IMR-90 (cell line): ENCODE measurements at regions not wholly inside any gene's neighbourhood (a gene's known extent, or its start where the extent isn't known, plus 50 kb on each side); places are given as distances from the start of the nearest gene placed in this dataset.

Experiments
- ATAC-seq: fragments of 200-7000 bp; cut with Tn5 transposase; 2 replicates; pipeline ENCODE4 v1.9.1; 2020; ENCODE audit warnings: low read depth, mild to moderate bottlenecking, moderate library complexity
- BruUV-seq: library from RNA; stranded (reverse); fragments of 400-500 nt; replicated peaks from 2 replicates; lab custom pipeline; 2021; lab: Mats Ljungman, UMichigan
- CTCF ChIA-PET: fragments of 300-600 bp; formaldehyde crosslinking; extraction: SDS; loops from one replicate; lab custom pipeline; 2021; ENCODE audit warnings: antibody characterized with exemption; lab: Yijun Ruan, JAX
- POLR2A ChIA-PET: fragments of 300-600 bp; sonication (Branson Sonifier 250); formaldehyde crosslinking; loops from one replicate; lab custom pipeline; 2022; ENCODE audit warnings: antibody characterized with exemption; ENCODE audit not compliant: unreplicated experiment; lab: Charles Lee
- DNase-seq: peaks from one replicate; pipeline ENCODE4 v3.0.0; 2013
- H2AFZ ChIP-seq: replicated peaks from 2 replicates; pipeline ENCODE3; 2013; ENCODE audit warnings: low read length, mild to moderate bottlenecking; ENCODE audit not compliant: poor library complexity
- H2AK5ac ChIP-seq: 2 replicates; pipeline ENCODE4 v1.6.1; 2013; ENCODE audit warnings: low read depth, low read length, inconsistent platforms
- H2AK9ac ChIP-seq: replicated peaks from 2 replicates; pipeline ENCODE3; 2013; ENCODE audit warnings: mild to moderate bottlenecking, low read depth, low read length, moderate library complexity; ENCODE audit not compliant: poor library complexity
- H2BK120ac ChIP-seq: 2 replicates; pipeline ENCODE4 v1.6.1; 2013; ENCODE audit warnings: low read depth, low read length, inconsistent platforms
- H2BK15ac ChIP-seq: 3 replicates; pipeline ENCODE4 v1.6.1; 2013; ENCODE audit warnings: low read depth, low read length, inconsistent platforms
- H2BK20ac ChIP-seq: 2 replicates; pipeline ENCODE4 v1.6.1; 2013; ENCODE audit warnings: low read depth, mild to moderate bottlenecking, inconsistent platforms, low read length, moderate library complexity
- H2BK5ac ChIP-seq: 2 replicates; pipeline ENCODE4 v1.6.1; 2013; ENCODE audit warnings: mild to moderate bottlenecking, low read depth, low read length, inconsistent platforms; ENCODE audit not compliant: poor library complexity, severe bottlenecking
- H3K14ac ChIP-seq: replicated peaks from 2 replicates; pipeline ENCODE4 v1.6.1; 2013; ENCODE audit warnings: low read depth, low read length, inconsistent platforms
- H3K18ac ChIP-seq: 2 replicates; pipeline ENCODE4 v1.6.1; 2013; ENCODE audit warnings: low read depth, low read length, control low read depth
- H3K23ac ChIP-seq: 2 replicates; pipeline ENCODE4 v1.6.1; 2013; ENCODE audit warnings: low read depth, low read length, inconsistent platforms
- H3K27ac ChIP-seq: 2 replicates; pipeline ENCODE4 v1.5.1; 2013; ENCODE audit warnings: mild to moderate bottlenecking, control low read depth, low read length; ENCODE audit not compliant: insufficient read depth
- H3K27me3 ChIP-seq: 2 replicates; pipeline ENCODE4 v1.6.1; 2013; ENCODE audit warnings: low read length; ENCODE audit not compliant: control insufficient read depth, insufficient read depth
- H3K36me3 ChIP-seq: 2 replicates; pipeline ENCODE4 v1.6.1; 2013; ENCODE audit warnings: low read length, mixed read lengths; ENCODE audit not compliant: control insufficient read depth, insufficient read depth
- H3K4ac ChIP-seq: 2 replicates; pipeline ENCODE4 v1.6.1; 2013; ENCODE audit warnings: low read depth, low read length, inconsistent platforms
- H3K4me1 ChIP-seq: 2 replicates; pipeline ENCODE4 v1.6.1; 2013; ENCODE audit warnings: low read length, mixed read lengths; ENCODE audit not compliant: control insufficient read depth, insufficient read depth
- H3K4me2 ChIP-seq: 2 replicates; pipeline ENCODE4 v1.6.1; 2013; ENCODE audit warnings: low read depth, mild to moderate bottlenecking, control low read depth, low read length, moderate library complexity
- H3K4me3 ChIP-seq: 2 replicates; pipeline ENCODE4 v1.5.1; 2013; ENCODE audit warnings: low read depth, mild to moderate bottlenecking, control low read depth, low read length, moderate library complexity; ENCODE audit not compliant: insufficient read depth
- H3K56ac ChIP-seq: 2 replicates; pipeline ENCODE4 v1.6.1; 2013; ENCODE audit warnings: low read length, inconsistent platforms; ENCODE audit not compliant: insufficient read depth; ENCODE audit errors: extremely low read depth
- H3K79me1 ChIP-seq, 2 experiments: 2 replicates each; pipeline ENCODE4 v1.6.1; 2013; ENCODE audit warnings: low read length in 2 of 2, inconsistent platforms in 1 of 2, low read depth in 1 of 2
- H3K9ac ChIP-seq: 2 replicates; pipeline ENCODE4 v1.6.1; 2013; ENCODE audit warnings: low read depth, low read length, control low read depth
- H3K9me1 ChIP-seq: 2 replicates; pipeline ENCODE4 v1.6.1; 2013; ENCODE audit warnings: low read length, inconsistent platforms; ENCODE audit not compliant: insufficient read depth
- H3K9me3 ChIP-seq: 2 replicates; pipeline ENCODE4 v1.6.1; 2013; ENCODE audit warnings: low read length; ENCODE audit not compliant: control insufficient read depth, insufficient read depth
- H4K20me1 ChIP-seq: 2 replicates; pipeline ENCODE4 v1.6.1; 2013; ENCODE audit warnings: low read length, inconsistent platforms; ENCODE audit not compliant: insufficient read depth
- H4K5ac ChIP-seq: 2 replicates; pipeline ENCODE4 v1.6.1; 2013; ENCODE audit warnings: mild to moderate bottlenecking, low read depth, low read length, control low read depth
- H4K8ac ChIP-seq, 2 experiments: 2 replicates each; pipeline ENCODE4 v1.6.1; 2013; ENCODE audit warnings: low read depth in 2 of 2, low read length in 2 of 2, control low read depth in 1 of 2, inconsistent platforms in 1 of 2
- H4K91ac ChIP-seq: 2 replicates; pipeline ENCODE4 v1.6.1; 2013; ENCODE audit warnings: low read depth, low read length, inconsistent platforms; ENCODE audit not compliant: insufficient read depth
- BHLHE40 ChIP-seq: fragments of 150-350 bp; IDR thresholded peaks from 2 replicates; pipeline ENCODE4 v1.6.1; 2016; ENCODE audit warnings: mild to moderate bottlenecking, low read depth, low read length
- CEBPB ChIP-seq: IDR thresholded peaks from 2 replicates; pipeline ENCODE4 v1.6.1; 2012; ENCODE audit warnings: low read depth, low read length, improper control_type of control experiment
- ELK1 ChIP-seq: fragments of 150-350 bp; IDR thresholded peaks from 2 replicates; pipeline ENCODE4 v1.6.1; 2016; ENCODE audit warnings: low read depth, mild to moderate bottlenecking, low read length, moderate library complexity, borderline replicate concordance
- FOS ChIP-seq: fragments of 150-350 bp; IDR thresholded peaks from 2 replicates; pipeline ENCODE4 v1.6.1; 2016; ENCODE audit warnings: low read depth, low read length
- MAZ ChIP-seq: IDR thresholded peaks from 2 replicates; pipeline ENCODE4 v1.6.1; 2012; ENCODE audit warnings: low read depth, mild to moderate bottlenecking, low read length, improper control_type of control experiment, moderate library complexity, borderline replicate concordance
- MXI1 ChIP-seq: IDR thresholded peaks from 2 replicates; pipeline ENCODE4 v1.6.1; 2012; ENCODE audit warnings: low read depth, mild to moderate bottlenecking, low read length, moderate library complexity, borderline replicate concordance
- NFE2L2 ChIP-seq: fragments of 150-350 bp; IDR thresholded peaks from 2 replicates; pipeline ENCODE4 v1.6.1; 2016; ENCODE audit warnings: low read depth, mild to moderate bottlenecking, low read length
- RAD21 ChIP-seq: IDR thresholded peaks from 2 replicates; pipeline ENCODE4 v1.6.1; 2012; ENCODE audit warnings: low read length, improper control_type of control experiment
- WGBS, 2 experiments: methylation state at CpG; one replicate each; pipeline versions ENCODE4 v1.1.5 to v1.1.7; 2013; ENCODE audit warnings: missing lambda C conversion rate in 2 of 2; ENCODE audit not compliant: insufficient read length in 1 of 2; ENCODE audit errors: extremely low coverage in 2 of 2; 5-methylcytosine and 5-hydroxymethylcytosine counted together
- dilution Hi-C: fragments of 300-500 bp; cut with HindIII; formaldehyde crosslinking; loops from one replicate; pipeline ENCODE4 v1.14.3; 2018; ENCODE audit warnings: low sequenced_read_pairs; ENCODE audit not compliant: unreplicated experiment
- in situ Hi-C: fragments of 300-500 bp; cut with MboI; formaldehyde crosslinking; loops from 3 replicates; pipeline ENCODE4 v1.14.3; 2019; ENCODE audit warnings: low sequenced_read_pairs, inconsistent platforms, mixed read lengths
- intact Hi-C: fragments of 100-400 bp; cut with micrococcal nuclease; formaldehyde crosslinking; loops from 2 replicates; pipeline ENCODE4 v1.10.0; 2022
- TF ChIP-seq, protein P1 (sequence below): conservative IDR thresholded peaks from 2 replicates; pipeline ENCODE4 v1.5.1; 2012; ENCODE audit warnings: mild to moderate bottlenecking, low read depth, low read length, improper control_type of control experiment

DNA sequence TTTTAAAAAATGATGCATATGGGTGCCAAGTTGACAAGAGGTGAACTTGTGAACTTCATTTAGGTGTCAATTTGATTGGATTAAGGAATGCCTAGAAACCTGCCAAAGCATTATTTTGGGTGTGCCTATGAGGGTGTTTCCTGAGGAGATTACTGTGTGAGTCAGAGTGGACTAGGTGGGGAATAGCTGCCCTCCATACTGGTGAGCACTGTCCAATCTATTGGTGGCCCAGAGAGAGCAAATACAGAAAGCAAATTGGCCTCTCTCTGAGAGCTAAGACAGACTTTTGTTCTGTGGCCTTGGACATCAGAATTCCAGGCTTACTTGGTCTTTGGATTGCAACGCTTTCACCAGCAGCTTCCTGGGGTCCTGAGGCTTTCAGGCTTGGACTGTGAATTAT is 388.0 kb downstream of the SUCLG1 start:
- Histone ChIP-seq H3K79me1 (no peaks in the 10 kb centered on the region), H2BK15ac (no peak overlapping the region), H3K14ac (no peak overlapping the region), H4K5ac (no peak overlapping the region), H2AK5ac (no peak overlapping the region), H2BK120ac (no peak overlapping the region), H4K20me1 (no peaks in the 10 kb centered on the region), H4K8ac (no peak overlapping the region), H3K4me3 (no peak overlapping the region), H3K18ac (no peak overlapping the region), H3K27me3 (no peaks in the 10 kb centered on the region), H2BK20ac (no peak overlapping the region), H3K9me1 (no peaks in the 10 kb centered on the region), H3K4ac (no peak overlapping the region), H2BK5ac (no peak overlapping the region), H3K23ac (no peak overlapping the region), H4K91ac (no peak overlapping the region), H2AK9ac (no peak overlapping the region), H3K4me1 (no peaks in the 10 kb centered on the region), H3K27ac (no peak overlapping the region), H3K36me3 (no peaks in the 10 kb centered on the region), H3K9me3 (no peaks in the 10 kb centered on the region), H2AFZ (no peak overlapping the region), H3K56ac (no peak overlapping the region), H3K4me2 (no peak overlapping the region), H3K9ac (no peak overlapping the region)
- TF ChIP-seq RAD21 (no peak), FOS (no peak), MXI1 (no peak), CEBPB (no peak), ELK1 (no peak), BHLHE40 (no peak), NFE2L2 (no peak), MAZ (no peak)
- TF ChIP-seq, protein P1, sequence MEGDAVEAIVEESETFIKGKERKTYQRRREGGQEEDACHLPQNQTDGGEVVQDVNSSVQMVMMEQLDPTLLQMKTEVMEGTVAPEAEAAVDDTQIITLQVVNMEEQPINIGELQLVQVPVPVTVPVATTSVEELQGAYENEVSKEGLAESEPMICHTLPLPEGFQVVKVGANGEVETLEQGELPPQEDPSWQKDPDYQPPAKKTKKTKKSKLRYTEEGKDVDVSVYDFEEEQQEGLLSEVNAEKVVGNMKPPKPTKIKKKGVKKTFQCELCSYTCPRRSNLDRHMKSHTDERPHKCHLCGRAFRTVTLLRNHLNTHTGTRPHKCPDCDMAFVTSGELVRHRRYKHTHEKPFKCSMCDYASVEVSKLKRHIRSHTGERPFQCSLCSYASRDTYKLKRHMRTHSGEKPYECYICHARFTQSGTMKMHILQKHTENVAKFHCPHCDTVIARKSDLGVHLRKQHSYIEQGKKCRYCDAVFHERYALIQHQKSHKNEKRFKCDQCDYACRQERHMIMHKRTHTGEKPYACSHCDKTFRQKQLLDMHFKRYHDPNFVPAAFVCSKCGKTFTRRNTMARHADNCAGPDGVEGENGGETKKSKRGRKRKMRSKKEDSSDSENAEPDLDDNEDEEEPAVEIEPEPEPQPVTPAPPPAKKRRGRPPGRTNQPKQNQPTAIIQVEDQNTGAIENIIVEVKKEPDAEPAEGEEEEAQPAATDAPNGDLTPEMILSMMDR = no peak
- DNase-seq (no peak), ATAC-seq (no peak)
- intact Hi-C loops = no loop called here
- POLR2A ChIA-PET = no interaction called here
- WGBS, 2 experiments = no CpG with 5 or more reads among the region's 1 CpG
- BruUV-seq = no TSS peak
- CTCF ChIA-PET = no interaction called here
- in situ Hi-C loops = no loop called here
- dilution Hi-C loops = no loop called here
